Astrocyte of the hippocampus (primary cell): ENCODE measurements at regions not wholly inside any gene's neighbourhood (a gene's known extent, or its start where the extent isn't known, plus 50 kb on each side); places are given as distances from the start of the nearest gene placed in this dataset.
"Not testable (repeated sequence)": the region's sequence is repeated elsewhere in the genome, so short reads cannot be mapped to it uniquely, and the experiment has no call there.

Experiments used
- DNase-seq: peaks from one replicate; pipeline ENCODE4 v3.0.0; 2011; ENCODE audit warnings: low read depth, low spot score

GRCh38 chr5:53268241-53268640 is 158.7 kb upstream of the MOCS2 start:
- DNase-seq: not testable (repeated sequence)

GRCh38 chr5:53275666-53276065 is 166.1 kb upstream of the MOCS2 start:
- no peak for DNase-seq

- no peak for DNase-seq
Measured at GRCh38 chr5:53276825-53277224, 167.3 kb upstream of the MOCS2 start.

- DNase-seq: no peak
Measured at GRCh38 chr5:53277491-53277890, 167.9 kb upstream of the MOCS2 start.

- no peak for DNase-seq
Measured at GRCh38 chr5:53287573-53287972, 178.0 kb upstream of the MOCS2 start.

- no peak for DNase-seq
Measured at GRCh38 chr5:53288511-53288910, 179.0 kb upstream of the MOCS2 start.

GRCh38 chr5:53291047-53291446 is 181.5 kb upstream of the MOCS2 start:
- no peak for DNase-seq

GRCh38 chr5:53291528-53291927 is 182.0 kb upstream of the MOCS2 start:
- DNase-seq: no peak

- DNase-seq: no peak
Measured at GRCh38 chr5:53298841-53299240, 181.6 kb upstream of the FST start.

- DNase-seq: peak; percentile 67
Measured at GRCh38 chr5:53302529-53302928, 177.9 kb upstream of the FST start.

GRCh38 chr5:53303105-53303504 is 177.3 kb upstream of the FST start:
- DNase-seq: peak; percentile 75

- not testable (repeated sequence) for DNase-seq
Measured at GRCh38 chr5:53305316-53305715, 175.1 kb upstream of the FST start.

- DNase-seq: no peak
Measured at GRCh38 chr5:53309653-53310052, 170.8 kb upstream of the FST start.

- DNase-seq: no peak
Measured at GRCh38 chr5:53311681-53312080, 168.7 kb upstream of the FST start.

- DNase-seq: no peak
Measured at GRCh38 chr5:53313145-53313544, 167.3 kb upstream of the FST start.

- DNase-seq: no peak
Measured at GRCh38 chr5:53318303-53318702, 162.1 kb upstream of the FST start.

GRCh38 chr5:53319315-53319714 is 161.1 kb upstream of the FST start:
- DNase-seq: no peak

- no peak for DNase-seq
Measured at GRCh38 chr5:53321073-53321472, 159.4 kb upstream of the FST start.

- DNase-seq: no peak
Measured at GRCh38 chr5:53321721-53322120, 158.7 kb upstream of the FST start.

GRCh38 chr5:53322257-53322656 is 158.2 kb upstream of the FST start:
- peak; percentile 39 for DNase-seq

GRCh38 chr5:53323511-53323910 is 156.9 kb upstream of the FST start:
- DNase-seq: no peak

- DNase-seq: no peak
Measured at GRCh38 chr5:53323943-53324642, 156.3 kb upstream of the FST start.

GRCh38 chr5:53326424-53327153 is 153.8 kb upstream of the FST start:
- no peak for DNase-seq
